IMR-90 (cell line): ENCODE measurements at regions not wholly inside any gene's neighbourhood (a gene's known extent, or its start where the extent isn't known, plus 50 kb on each side); places are given as distances from the start of the nearest gene placed in this dataset.

Source experiments
- ATAC-seq: fragments of 200-7000 bp; cut with Tn5 transposase; 2 replicates; pipeline ENCODE4 v1.9.1; 2020; ENCODE audit warnings: low read depth, mild to moderate bottlenecking, moderate library complexity
- BruUV-seq: library from RNA; stranded (reverse); fragments of 400-500 nt; replicated peaks from 2 replicates; lab custom pipeline; 2021; lab: Mats Ljungman, UMichigan
- CTCF ChIA-PET: fragments of 300-600 bp; formaldehyde crosslinking; extraction: SDS; loops from one replicate; lab custom pipeline; 2021; ENCODE audit warnings: antibody characterized with exemption; lab: Yijun Ruan, JAX
- POLR2A ChIA-PET: fragments of 300-600 bp; sonication (Branson Sonifier 250); formaldehyde crosslinking; loops from one replicate; lab custom pipeline; 2022; ENCODE audit warnings: antibody characterized with exemption; ENCODE audit not compliant: unreplicated experiment; lab: Charles Lee
- DNase-seq: peaks from one replicate; pipeline ENCODE4 v3.0.0; 2013
- H2AFZ ChIP-seq: replicated peaks from 2 replicates; pipeline ENCODE3; 2013; ENCODE audit warnings: low read length, mild to moderate bottlenecking; ENCODE audit not compliant: poor library complexity
- H2AK5ac ChIP-seq: 2 replicates; pipeline ENCODE4 v1.6.1; 2013; ENCODE audit warnings: low read depth, low read length, inconsistent platforms
- H2AK9ac ChIP-seq: replicated peaks from 2 replicates; pipeline ENCODE3; 2013; ENCODE audit warnings: mild to moderate bottlenecking, low read depth, low read length, moderate library complexity; ENCODE audit not compliant: poor library complexity
- H2BK120ac ChIP-seq: 2 replicates; pipeline ENCODE4 v1.6.1; 2013; ENCODE audit warnings: low read depth, low read length, inconsistent platforms
- H2BK15ac ChIP-seq: 3 replicates; pipeline ENCODE4 v1.6.1; 2013; ENCODE audit warnings: low read depth, low read length, inconsistent platforms
- H2BK20ac ChIP-seq: 2 replicates; pipeline ENCODE4 v1.6.1; 2013; ENCODE audit warnings: low read depth, mild to moderate bottlenecking, inconsistent platforms, low read length, moderate library complexity
- H2BK5ac ChIP-seq: 2 replicates; pipeline ENCODE4 v1.6.1; 2013; ENCODE audit warnings: mild to moderate bottlenecking, low read depth, low read length, inconsistent platforms; ENCODE audit not compliant: poor library complexity, severe bottlenecking
- H3K14ac ChIP-seq: replicated peaks from 2 replicates; pipeline ENCODE4 v1.6.1; 2013; ENCODE audit warnings: low read depth, low read length, inconsistent platforms
- H3K18ac ChIP-seq: 2 replicates; pipeline ENCODE4 v1.6.1; 2013; ENCODE audit warnings: low read depth, low read length, control low read depth
- H3K23ac ChIP-seq: 2 replicates; pipeline ENCODE4 v1.6.1; 2013; ENCODE audit warnings: low read depth, low read length, inconsistent platforms
- H3K27ac ChIP-seq: 2 replicates; pipeline ENCODE4 v1.5.1; 2013; ENCODE audit warnings: mild to moderate bottlenecking, control low read depth, low read length; ENCODE audit not compliant: insufficient read depth
- H3K27me3 ChIP-seq: 2 replicates; pipeline ENCODE4 v1.6.1; 2013; ENCODE audit warnings: low read length; ENCODE audit not compliant: control insufficient read depth, insufficient read depth
- H3K36me3 ChIP-seq: 2 replicates; pipeline ENCODE4 v1.6.1; 2013; ENCODE audit warnings: low read length, mixed read lengths; ENCODE audit not compliant: control insufficient read depth, insufficient read depth
- H3K4ac ChIP-seq: 2 replicates; pipeline ENCODE4 v1.6.1; 2013; ENCODE audit warnings: low read depth, low read length, inconsistent platforms
- H3K4me1 ChIP-seq: 2 replicates; pipeline ENCODE4 v1.6.1; 2013; ENCODE audit warnings: low read length, mixed read lengths; ENCODE audit not compliant: control insufficient read depth, insufficient read depth
- H3K4me2 ChIP-seq: 2 replicates; pipeline ENCODE4 v1.6.1; 2013; ENCODE audit warnings: low read depth, mild to moderate bottlenecking, control low read depth, low read length, moderate library complexity
- H3K4me3 ChIP-seq: 2 replicates; pipeline ENCODE4 v1.5.1; 2013; ENCODE audit warnings: low read depth, mild to moderate bottlenecking, control low read depth, low read length, moderate library complexity; ENCODE audit not compliant: insufficient read depth
- H3K56ac ChIP-seq: 2 replicates; pipeline ENCODE4 v1.6.1; 2013; ENCODE audit warnings: low read length, inconsistent platforms; ENCODE audit not compliant: insufficient read depth; ENCODE audit errors: extremely low read depth
- H3K79me1 ChIP-seq, 2 experiments: 2 replicates each; pipeline ENCODE4 v1.6.1; 2013; ENCODE audit warnings: low read length in 2 of 2, inconsistent platforms in 1 of 2, low read depth in 1 of 2
- H3K9ac ChIP-seq: 2 replicates; pipeline ENCODE4 v1.6.1; 2013; ENCODE audit warnings: low read depth, low read length, control low read depth
- H3K9me1 ChIP-seq: 2 replicates; pipeline ENCODE4 v1.6.1; 2013; ENCODE audit warnings: low read length, inconsistent platforms; ENCODE audit not compliant: insufficient read depth
- H3K9me3 ChIP-seq: 2 replicates; pipeline ENCODE4 v1.6.1; 2013; ENCODE audit warnings: low read length; ENCODE audit not compliant: control insufficient read depth, insufficient read depth
- H4K20me1 ChIP-seq: 2 replicates; pipeline ENCODE4 v1.6.1; 2013; ENCODE audit warnings: low read length, inconsistent platforms; ENCODE audit not compliant: insufficient read depth
- H4K5ac ChIP-seq: 2 replicates; pipeline ENCODE4 v1.6.1; 2013; ENCODE audit warnings: mild to moderate bottlenecking, low read depth, low read length, control low read depth
- H4K8ac ChIP-seq, 2 experiments: 2 replicates each; pipeline ENCODE4 v1.6.1; 2013; ENCODE audit warnings: low read depth in 2 of 2, low read length in 2 of 2, control low read depth in 1 of 2, inconsistent platforms in 1 of 2
- H4K91ac ChIP-seq: 2 replicates; pipeline ENCODE4 v1.6.1; 2013; ENCODE audit warnings: low read depth, low read length, inconsistent platforms; ENCODE audit not compliant: insufficient read depth
- BHLHE40 ChIP-seq: fragments of 150-350 bp; IDR thresholded peaks from 2 replicates; pipeline ENCODE4 v1.6.1; 2016; ENCODE audit warnings: mild to moderate bottlenecking, low read depth, low read length
- CEBPB ChIP-seq: IDR thresholded peaks from 2 replicates; pipeline ENCODE4 v1.6.1; 2012; ENCODE audit warnings: low read depth, low read length, improper control_type of control experiment
- CHD1 ChIP-seq: IDR thresholded peaks from 2 replicates; pipeline ENCODE4 v1.6.1; 2012; ENCODE audit warnings: low read depth, low read length, improper control_type of control experiment
- CTCF ChIP-seq: conservative IDR thresholded peaks from 2 replicates; pipeline ENCODE4 v1.5.1; 2012; ENCODE audit warnings: mild to moderate bottlenecking, low read depth, low read length, improper control_type of control experiment
- FOS ChIP-seq: fragments of 150-350 bp; IDR thresholded peaks from 2 replicates; pipeline ENCODE4 v1.6.1; 2016; ENCODE audit warnings: low read depth, low read length
- MAZ ChIP-seq: IDR thresholded peaks from 2 replicates; pipeline ENCODE4 v1.6.1; 2012; ENCODE audit warnings: low read depth, mild to moderate bottlenecking, low read length, improper control_type of control experiment, moderate library complexity, borderline replicate concordance
- MXI1 ChIP-seq: IDR thresholded peaks from 2 replicates; pipeline ENCODE4 v1.6.1; 2012; ENCODE audit warnings: low read depth, mild to moderate bottlenecking, low read length, moderate library complexity, borderline replicate concordance
- RCOR1 ChIP-seq: IDR thresholded peaks from 2 replicates; pipeline ENCODE4 v1.6.1; 2012; ENCODE audit warnings: mild to moderate bottlenecking, low read length, improper control_type of control experiment; ENCODE audit not compliant: insufficient replicate concordance
- SMC3 ChIP-seq: fragments of 150-350 bp; IDR thresholded peaks from 2 replicates; pipeline ENCODE4 v1.6.1; 2016; ENCODE audit warnings: low read depth, mild to moderate bottlenecking, antibody characterized with exemption, low read length, moderate library complexity
- WGBS, 2 experiments: methylation state at CpG; one replicate each; pipeline versions ENCODE4 v1.1.5 to v1.1.7; 2013; ENCODE audit warnings: missing lambda C conversion rate in 2 of 2; ENCODE audit not compliant: insufficient read length in 1 of 2; ENCODE audit errors: extremely low coverage in 2 of 2; 5-methylcytosine and 5-hydroxymethylcytosine counted together
- dilution Hi-C: fragments of 300-500 bp; cut with HindIII; formaldehyde crosslinking; loops from one replicate; pipeline ENCODE4 v1.14.3; 2018; ENCODE audit warnings: low sequenced_read_pairs; ENCODE audit not compliant: unreplicated experiment
- in situ Hi-C: fragments of 300-500 bp; cut with MboI; formaldehyde crosslinking; loops from 3 replicates; pipeline ENCODE4 v1.14.3; 2019; ENCODE audit warnings: low sequenced_read_pairs, inconsistent platforms, mixed read lengths
- intact Hi-C: fragments of 100-400 bp; cut with micrococcal nuclease; formaldehyde crosslinking; loops from 2 replicates; pipeline ENCODE4 v1.10.0; 2022

GRCh38 chr4:174173360-174173759, 110.1 kb downstream of the FBXO8 start:
- ChIA-PET POLR2A (no interaction called here), CTCF (interaction anchor here (0.8 kb wide), 1 partner anchor 21 kb away, joined by 3 read pairs; no protein-coding TSS in a partner anchor)
- dilution Hi-C loops (no loop called here), in situ Hi-C loops (no loop called here), intact Hi-C loops (no loop called here)
- Histone ChIP-seq H3K18ac (no peak overlapping the region), H4K91ac (no peak overlapping the region), H4K8ac (no peak overlapping the region), H3K9me1 (no peaks in the 10 kb centered on the region), H3K4ac (no peak overlapping the region), H2BK20ac (no peak overlapping the region), H3K36me3 (no peaks in the 10 kb centered on the region), H2BK5ac (no peak overlapping the region), H3K56ac (no peak overlapping the region), H2AK5ac (no peak overlapping the region), H3K4me3 (no peak overlapping the region), H3K4me1 (no peaks in the 10 kb centered on the region), H2BK15ac (no peak overlapping the region), H3K9ac (no peak overlapping the region), H3K9me3 (no peaks in the 10 kb centered on the region), H3K27ac (no peak overlapping the region), H3K14ac (no peak overlapping the region), H3K4me2 (no peak overlapping the region), H3K27me3 (no peaks in the 10 kb centered on the region), H3K79me1 (no peaks in the 10 kb centered on the region), H2BK120ac (no peak overlapping the region), H2AK9ac (no peak overlapping the region), H3K23ac (no peak overlapping the region), H4K20me1 (no peaks in the 10 kb centered on the region), H2AFZ (no peak overlapping the region), H4K5ac (no peak overlapping the region)
- TF ChIP-seq BHLHE40 (no peak), RCOR1 (no peak), CHD1 (no peak), MXI1 (no peak), CTCF (no peak), SMC3 (no peak), FOS (no peak), CEBPB (no peak), MAZ (no peak)
- no TSS peak for BruUV-seq
- peak; percentile 56 for ATAC-seq
- no CpG with 5 or more reads among the region's 1 CpG for WGBS, 2 experiments
- no peak for DNase-seq
